Brain pericyte (primary cell): ENCODE measurements at regions not wholly inside any gene's neighbourhood (a gene's known extent, or its start where the extent isn't known, plus 50 kb on each side); places are given as distances from the start of the nearest gene placed in this dataset.

Experiments used
- DNase-seq: peaks from one replicate; pipeline ENCODE4 v3.0.0-alpha.2; 2012; ENCODE audit warnings: low read depth, low spot score

GRCh38 chr11:93075782-93076181, 106.3 kb downstream of the MTNR1B start:
- no peak for DNase-seq

- no peak for DNase-seq
Observed at GRCh38 chr11:93080146-93080759, 110.8 kb downstream of the MTNR1B start.

GRCh38 chr11:93081694-93082093, 112.2 kb downstream of the MTNR1B start:
- DNase-seq, result no peak

- DNase-seq, result no peak
Observed at GRCh38 chr11:93082900-93083299, 113.4 kb downstream of the MTNR1B start.

GRCh38 chr11:93084727-93085505, 112.9 kb downstream of the SLC36A4 start:
- DNase-seq, result no peak

- DNase-seq, result no peak
Observed at GRCh38 chr11:93089474-93090102, 108.2 kb downstream of the SLC36A4 start.
